ENCODE measurements at regions not wholly inside any gene's neighbourhood (a gene's known extent, or its start where the extent isn't known, plus 50 kb on each side); places are given as distances from the start of the nearest gene placed in this dataset.
A peak's percentile ranks its signal among the peaks of the same experiment; 100 is the strongest.
"Not testable (repeated sequence)": the region's sequence is repeated elsewhere in the genome, so short reads cannot be mapped to it uniquely, and the experiment has no call there.

DNA sequence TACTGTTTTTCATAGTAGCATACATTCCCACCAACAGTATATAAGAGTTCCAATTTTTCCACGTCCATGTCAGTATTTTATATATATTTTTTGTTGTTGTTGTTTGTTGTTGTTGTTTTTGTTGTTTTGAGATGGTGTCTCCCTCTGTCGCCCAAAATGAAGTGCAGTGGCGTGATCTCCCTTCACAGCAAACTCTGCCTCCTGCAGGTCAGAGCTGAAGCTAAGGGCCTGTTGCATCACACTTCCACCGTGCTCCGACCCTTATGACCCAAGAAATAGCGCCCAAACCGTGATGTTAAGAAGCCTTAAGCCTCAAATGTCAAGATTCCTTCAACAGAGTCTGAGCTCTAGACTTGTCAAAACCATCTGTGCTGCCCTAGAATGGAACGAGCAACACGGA, 2032.3 kb downstream of the MRPL39 start:
- no peak for DNase-seq
- Histone ChIP-seq H3K4me1 (no peaks in the 10 kb centered on the region), H3K27me3 (no peaks in the 10 kb centered on the region), H3K9me3 (no peaks in the 10 kb centered on the region), H3K4me3 (ENCODE audit: low read depth, low read length) (no peak overlapping the region), H3K36me3 (no peaks in the 10 kb centered on the region)
- TF ChIP-seq, protein P1, sequence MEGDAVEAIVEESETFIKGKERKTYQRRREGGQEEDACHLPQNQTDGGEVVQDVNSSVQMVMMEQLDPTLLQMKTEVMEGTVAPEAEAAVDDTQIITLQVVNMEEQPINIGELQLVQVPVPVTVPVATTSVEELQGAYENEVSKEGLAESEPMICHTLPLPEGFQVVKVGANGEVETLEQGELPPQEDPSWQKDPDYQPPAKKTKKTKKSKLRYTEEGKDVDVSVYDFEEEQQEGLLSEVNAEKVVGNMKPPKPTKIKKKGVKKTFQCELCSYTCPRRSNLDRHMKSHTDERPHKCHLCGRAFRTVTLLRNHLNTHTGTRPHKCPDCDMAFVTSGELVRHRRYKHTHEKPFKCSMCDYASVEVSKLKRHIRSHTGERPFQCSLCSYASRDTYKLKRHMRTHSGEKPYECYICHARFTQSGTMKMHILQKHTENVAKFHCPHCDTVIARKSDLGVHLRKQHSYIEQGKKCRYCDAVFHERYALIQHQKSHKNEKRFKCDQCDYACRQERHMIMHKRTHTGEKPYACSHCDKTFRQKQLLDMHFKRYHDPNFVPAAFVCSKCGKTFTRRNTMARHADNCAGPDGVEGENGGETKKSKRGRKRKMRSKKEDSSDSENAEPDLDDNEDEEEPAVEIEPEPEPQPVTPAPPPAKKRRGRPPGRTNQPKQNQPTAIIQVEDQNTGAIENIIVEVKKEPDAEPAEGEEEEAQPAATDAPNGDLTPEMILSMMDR (IDR thresholded peaks at IDR 0.05; ENCODE audit: low read depth, low read length): peak; percentile 14; the same call in 1 of the 2 replicates

DNA sequence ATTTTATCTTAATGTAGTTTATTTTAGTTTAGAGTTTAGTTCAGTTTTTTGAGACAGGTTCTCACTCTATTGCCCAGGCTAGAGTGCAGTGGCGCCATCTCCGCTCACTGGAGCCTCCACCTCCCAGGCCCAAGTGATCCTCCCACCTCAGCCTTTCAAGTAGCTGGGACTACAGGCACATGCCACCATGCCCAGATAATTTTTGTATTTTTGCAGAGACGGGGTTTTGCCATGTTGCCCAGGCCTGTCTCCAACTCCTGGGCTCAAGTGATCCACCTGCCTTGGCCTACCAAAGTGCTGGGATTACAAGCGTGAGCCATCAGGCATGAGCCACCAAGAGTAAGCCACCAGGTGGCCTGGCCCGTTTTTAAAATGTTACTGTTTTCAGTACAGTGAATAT, 2058.4 kb downstream of the MRPL39 start:
- H3K4me3 ChIP-seq (ENCODE audit: low read depth, low read length); H3K27me3 ChIP-seq; DNase-seq; H3K36me3 ChIP-seq; H3K9me3 ChIP-seq; H3K4me1 ChIP-seq: not testable (repeated sequence)

DNA sequence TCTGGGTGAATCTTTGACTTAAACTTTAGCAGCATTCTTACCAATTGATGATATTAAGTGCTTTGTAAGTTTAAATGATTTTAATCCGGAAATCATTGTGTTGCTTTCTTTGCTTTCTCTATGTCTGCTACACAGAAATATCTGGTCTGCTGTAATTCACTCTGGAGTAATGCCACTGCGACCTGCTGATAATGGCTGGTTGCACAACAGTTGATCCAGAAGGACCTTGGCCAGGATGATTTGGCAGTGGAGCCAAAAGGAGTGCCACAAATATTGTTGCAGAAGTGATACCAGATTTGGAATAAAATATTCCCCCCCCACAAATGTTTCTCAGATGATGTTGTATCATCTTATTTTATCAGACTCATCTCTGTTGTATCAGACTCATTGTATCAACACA, 2063.9 kb downstream of the MRPL39 start:
- no peaks in the 10 kb centered on the region for H3K36me3 ChIP-seq
- no peaks in the 10 kb centered on the region for H3K4me1 ChIP-seq
- H3K4me3 ChIP-seq (ENCODE audit: low read depth, low read length): no peak overlapping the region
- H3K27me3 ChIP-seq: no peaks in the 10 kb centered on the region
- no peaks in the 10 kb centered on the region for H3K9me3 ChIP-seq
- peak; percentile 33 for DNase-seq
- TF ChIP-seq, protein P1 (IDR thresholded peaks at IDR 0.05; ENCODE audit: low read depth, low read length): no peak

GRCh38 chr21:23542097-23542496, 2065.2 kb downstream of the MRPL39 start:
- Histone ChIP-seq H3K9me3 (no peaks in the 10 kb centered on the region), H3K27me3 (no peaks in the 10 kb centered on the region), H3K4me3 (ENCODE audit: low read depth, low read length) (no peak overlapping the region), H3K4me1 (no peaks in the 10 kb centered on the region), H3K36me3 (no peaks in the 10 kb centered on the region)
- DNase-seq: no peak
- TF ChIP-seq, protein P1 (IDR thresholded peaks at IDR 0.05; ENCODE audit: low read depth, low read length): no peak

DNA sequence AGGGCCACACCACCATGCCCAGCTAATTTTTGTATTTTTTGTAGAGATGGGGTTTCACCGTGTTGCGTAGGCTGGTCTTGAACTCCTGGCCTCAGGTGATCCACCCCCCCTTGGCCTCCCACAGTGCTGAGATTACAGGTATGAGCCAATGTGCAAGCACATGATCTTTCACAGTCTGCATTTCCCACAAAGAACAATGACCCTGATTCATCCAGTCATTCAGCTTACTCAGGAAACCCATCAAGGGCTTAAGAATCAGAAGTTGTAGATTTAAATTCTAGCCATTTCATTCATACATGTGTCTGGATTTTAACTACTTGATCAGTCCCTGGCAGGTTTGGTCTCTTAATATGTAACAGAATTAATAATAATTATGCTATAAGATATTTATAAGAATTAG, 2065.7 kb downstream of the MRPL39 start:
- no peaks in the 10 kb centered on the region for H3K27me3 ChIP-seq
- DNase-seq: no peak
- H3K9me3 ChIP-seq: no peaks in the 10 kb centered on the region
- TF ChIP-seq, protein P1 (IDR thresholded peaks at IDR 0.05; ENCODE audit: low read depth, low read length): no peak
- no peaks in the 10 kb centered on the region for H3K36me3 ChIP-seq
- no peaks in the 10 kb centered on the region for H3K4me1 ChIP-seq
- H3K4me3 ChIP-seq (ENCODE audit: low read depth, low read length): no peak overlapping the region

DNA sequence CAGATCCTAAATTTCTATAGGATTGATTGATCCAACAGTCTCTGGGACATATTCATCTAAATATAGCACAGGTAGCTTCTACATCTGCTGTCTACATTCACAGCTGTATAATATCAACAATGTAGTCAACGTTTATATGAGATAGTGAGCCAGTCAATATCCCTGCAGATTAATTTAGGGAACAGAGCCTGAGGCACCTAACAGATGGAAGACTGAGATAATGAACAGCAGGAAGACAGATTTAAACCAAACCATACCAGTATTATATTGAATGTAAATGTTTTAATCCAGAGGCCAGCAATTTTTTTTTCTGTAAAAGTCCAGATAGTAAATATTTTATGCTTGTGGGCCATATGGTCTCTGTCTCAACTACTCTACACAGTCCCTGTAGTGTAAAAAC, 2072.4 kb downstream of the MRPL39 start:
- TF ChIP-seq, protein P1 (IDR thresholded peaks at IDR 0.05; ENCODE audit: low read depth, low read length): no peak
- H3K27me3 ChIP-seq: no peaks in the 10 kb centered on the region
- H3K9me3 ChIP-seq: no peaks in the 10 kb centered on the region
- H3K4me3 ChIP-seq (ENCODE audit: low read depth, low read length): no peak overlapping the region
- no peaks in the 10 kb centered on the region for H3K36me3 ChIP-seq
- peaks cover 10% of the 10 kb centered on the region for H3K4me1 ChIP-seq
- no peak for DNase-seq

- Histone ChIP-seq H3K4me3 (ENCODE audit: low read depth, low read length) (no peak overlapping the region), H3K27me3 (no peaks in the 10 kb centered on the region), H3K36me3 (no peaks in the 10 kb centered on the region), H3K9me3 (no peaks in the 10 kb centered on the region), H3K4me1 (peaks cover 10% of the 10 kb centered on the region)
- TF ChIP-seq, protein P1 (IDR thresholded peaks at IDR 0.05; ENCODE audit: low read depth, low read length): no peak
- no peak for DNase-seq
These were observed 2075.8 kb downstream of the MRPL39 start for GRCh38 chr21:23531444-23531843.
